PC-3 (cell line): ENCODE measurements at regions not wholly inside any gene's neighbourhood (a gene's known extent, or its start where the extent isn't known, plus 50 kb on each side); places are given as distances from the start of the nearest gene placed in this dataset.

Source experiments
- ATAC-seq: fragments of 200-7000 bp; cut with Tn5 transposase; 2 replicates; pipeline ENCODE4 v1.9.1; 2020; ENCODE audit warnings: mild to moderate bottlenecking, moderate library complexity
- BruUV-seq: library from RNA; stranded (reverse); fragments of 400-500 nt; replicated peaks from 2 replicates; lab custom pipeline; 2021; lab: Mats Ljungman, UMichigan
- CTCF ChIA-PET: fragments of 300-600 bp; sonication (Branson Sonifier 250); formaldehyde crosslinking; loops from one replicate; lab custom pipeline; 2022; ENCODE audit warnings: antibody characterized with exemption; lab: Charles Lee
- POLR2A ChIA-PET: fragments of 300-600 bp; sonication (Branson Sonifier 250); formaldehyde crosslinking; loops from one replicate; lab custom pipeline; 2022; ENCODE audit warnings: antibody characterized with exemption; ENCODE audit not compliant: unreplicated experiment; lab: Charles Lee
- DNase-seq: peaks from one replicate; pipeline ENCODE4 v3.0.0-alpha.2; 2015
- H2AFZ ChIP-seq: fragments of 300-600 bp; sonication (generic); 2 replicates; pipeline ENCODE4 v1.6.0; 2016; ENCODE audit warnings: antibody characterized with exemption, low read length
- H3F3A ChIP-seq: fragments of 300-600 bp; sonication (generic); one replicate; pipeline ENCODE4 v1.6.0; 2017; ENCODE audit warnings: antibody characterized with exemption, low read length, control low read depth, mild to moderate bottlenecking; ENCODE audit not compliant: unreplicated experiment
- H3K27ac ChIP-seq: fragments of 300-600 bp; sonication (generic); 2 replicates; pipeline ENCODE4 v1.5.1; 2016; ENCODE audit warnings: mild to moderate bottlenecking, low read length
- H3K27me3 ChIP-seq: fragments of 300-600 bp; sonication (generic); 2 replicates; pipeline ENCODE4 v1.6.1; 2016; ENCODE audit warnings: low read length, mixed read lengths
- H3K36me3 ChIP-seq: fragments of 300-600 bp; sonication (generic); 2 replicates; pipeline ENCODE4 v1.6.1; 2016; ENCODE audit warnings: low read depth, mixed run types, low read length, mixed read lengths
- H3K4me1 ChIP-seq: fragments of 300-600 bp; sonication (generic); 2 replicates; pipeline ENCODE4 v1.5.1; 2016; ENCODE audit warnings: low read length; ENCODE audit not compliant: insufficient read depth
- H3K4me2 ChIP-seq: fragments of 300-600 bp; sonication (generic); 2 replicates; pipeline ENCODE4 v1.6.0; 2016; ENCODE audit warnings: low read length
- H3K4me3 ChIP-seq: fragments of 300-600 bp; sonication (generic); 2 replicates; pipeline ENCODE4 v1.5.1; 2016; ENCODE audit warnings: mild to moderate bottlenecking, low read length, mixed read lengths
- H3K79me2 ChIP-seq: fragments of 300-600 bp; sonication (generic); 2 replicates; pipeline ENCODE4 v1.6.1; 2017; ENCODE audit warnings: low read length, mixed read lengths
- H3K9ac ChIP-seq: fragments of 300-600 bp; sonication (generic); 2 replicates; pipeline ENCODE4 v1.6.0; 2016; ENCODE audit warnings: mild to moderate bottlenecking, low read length
- H3K9me2 ChIP-seq: fragments of 300-600 bp; sonication (generic); replicated peaks from 2 replicates; pipeline ENCODE4 v1.6.1; 2016; ENCODE audit warnings: mixed run types, low read length, mixed read lengths
- H3K9me3 ChIP-seq: fragments of 300-600 bp; sonication (generic); 2 replicates; pipeline ENCODE4 v1.6.1; 2016; ENCODE audit warnings: low read length, mixed read lengths
- H4K20me1 ChIP-seq: fragments of 300-600 bp; sonication (generic); 2 replicates; pipeline ENCODE4 v1.6.1; 2016; ENCODE audit warnings: low read length, mixed read lengths
- EZH2 ChIP-seq: fragments of 300-600 bp; sonication (generic); IDR thresholded peaks from one replicate; pipeline ENCODE4 v1.6.1; 2017; ENCODE audit warnings: antibody characterized with exemption, mild to moderate bottlenecking, low read length; ENCODE audit not compliant: unreplicated experiment
- EZH2phosphoT487 ChIP-seq: fragments of 300-600 bp; sonication (generic); IDR thresholded peaks from 2 replicates; pipeline ENCODE4 v1.6.1; 2018; ENCODE audit warnings: mild to moderate bottlenecking, antibody characterized with exemption, low read length, borderline replicate concordance
- intact Hi-C: fragments of 100-400 bp; cut with micrococcal nuclease; formaldehyde crosslinking; loops from 2 replicates; pipeline ENCODE4 v1.9.0; 2023
- TF ChIP-seq, protein P1 (sequence below): fragments of 300-600 bp; sonication (generic); conservative IDR thresholded peaks from 2 replicates; pipeline ENCODE4 v1.5.1; 2017; ENCODE audit warnings: antibody characterized with exemption, low read depth, mild to moderate bottlenecking, low read length

DNA sequence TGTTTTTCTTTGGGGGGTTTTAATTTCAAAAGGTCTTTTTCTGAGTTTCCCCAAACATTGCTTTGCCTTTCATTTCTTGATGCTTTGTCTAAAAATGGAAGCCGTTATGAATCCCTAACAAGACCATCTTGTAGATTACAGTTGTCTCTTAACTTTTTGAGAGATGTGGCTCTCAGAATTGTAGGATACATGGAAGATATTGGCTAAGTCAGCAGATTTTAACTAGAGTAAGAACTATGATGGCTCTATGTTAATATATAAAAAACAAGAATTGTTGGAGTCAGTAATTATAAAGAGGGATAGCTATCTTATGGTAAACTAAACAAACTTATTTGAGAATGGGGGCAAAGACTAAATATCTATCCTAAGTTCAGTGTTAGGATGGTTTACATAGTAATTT is 96.6 kb upstream of the HS3ST5 start:
- Histone ChIP-seq H3K4me3 (no peak overlapping the region), H3F3A (no peaks in the 10 kb centered on the region), H3K9me2 (no peaks in the 10 kb centered on the region), H2AFZ (no peak overlapping the region), H3K79me2 (no peaks in the 10 kb centered on the region), H3K27ac (no peak overlapping the region), H3K4me2 (no peak overlapping the region), H3K27me3 (no peaks in the 10 kb centered on the region), H3K9me3 (no peaks in the 10 kb centered on the region), H3K36me3 (no peaks in the 10 kb centered on the region), H3K4me1 (no peaks in the 10 kb centered on the region), H4K20me1 (no peaks in the 10 kb centered on the region), H3K9ac (no peak overlapping the region)
- ATAC-seq (no peak), DNase-seq (no peak)
- no TSS peak for BruUV-seq
- ChIA-PET POLR2A (no interaction called here), CTCF (no interaction called here)
- intact Hi-C loops: no loop called here
- TF ChIP-seq EZH2phosphoT487: no peak
- TF ChIP-seq, protein P1, sequence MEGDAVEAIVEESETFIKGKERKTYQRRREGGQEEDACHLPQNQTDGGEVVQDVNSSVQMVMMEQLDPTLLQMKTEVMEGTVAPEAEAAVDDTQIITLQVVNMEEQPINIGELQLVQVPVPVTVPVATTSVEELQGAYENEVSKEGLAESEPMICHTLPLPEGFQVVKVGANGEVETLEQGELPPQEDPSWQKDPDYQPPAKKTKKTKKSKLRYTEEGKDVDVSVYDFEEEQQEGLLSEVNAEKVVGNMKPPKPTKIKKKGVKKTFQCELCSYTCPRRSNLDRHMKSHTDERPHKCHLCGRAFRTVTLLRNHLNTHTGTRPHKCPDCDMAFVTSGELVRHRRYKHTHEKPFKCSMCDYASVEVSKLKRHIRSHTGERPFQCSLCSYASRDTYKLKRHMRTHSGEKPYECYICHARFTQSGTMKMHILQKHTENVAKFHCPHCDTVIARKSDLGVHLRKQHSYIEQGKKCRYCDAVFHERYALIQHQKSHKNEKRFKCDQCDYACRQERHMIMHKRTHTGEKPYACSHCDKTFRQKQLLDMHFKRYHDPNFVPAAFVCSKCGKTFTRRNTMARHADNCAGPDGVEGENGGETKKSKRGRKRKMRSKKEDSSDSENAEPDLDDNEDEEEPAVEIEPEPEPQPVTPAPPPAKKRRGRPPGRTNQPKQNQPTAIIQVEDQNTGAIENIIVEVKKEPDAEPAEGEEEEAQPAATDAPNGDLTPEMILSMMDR: no peak

DNA sequence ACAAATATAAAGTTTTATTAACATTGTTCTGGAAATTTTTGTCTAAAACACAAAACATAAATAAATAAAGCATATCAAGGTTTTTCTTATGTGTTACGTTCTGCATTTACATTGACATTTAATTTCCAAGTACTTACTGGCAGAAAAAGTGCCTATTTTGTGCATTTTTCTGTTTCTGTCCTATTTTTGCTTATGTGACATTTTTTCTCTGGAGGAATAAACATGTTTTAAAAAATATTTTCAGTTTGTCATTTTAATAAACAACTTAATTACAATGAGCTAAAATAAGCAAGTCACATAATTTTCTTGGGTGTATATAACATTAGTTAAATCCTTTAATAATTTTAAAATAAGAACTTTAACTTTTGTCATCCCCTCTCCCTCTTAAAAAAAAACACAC is 94.4 kb upstream of the HS3ST5 start:
- H3K27me3 ChIP-seq: no peaks in the 10 kb centered on the region
- no peaks in the 10 kb centered on the region for H3K79me2 ChIP-seq
- no peak overlapping the region for H2AFZ ChIP-seq
- no peaks in the 10 kb centered on the region for H4K20me1 ChIP-seq
- ATAC-seq (no peak), DNase-seq (no peak)
- H3K9ac ChIP-seq: no peak overlapping the region
- H3F3A ChIP-seq: no peaks in the 10 kb centered on the region
- H3K27ac ChIP-seq: no peak overlapping the region
- no peaks in the 10 kb centered on the region for H3K9me2 ChIP-seq
- no TSS peak for BruUV-seq
- no peak overlapping the region for H3K4me2 ChIP-seq
- H3K36me3 ChIP-seq: no peaks in the 10 kb centered on the region
- no peak overlapping the region for H3K4me3 ChIP-seq
- no peaks in the 10 kb centered on the region for H3K9me3 ChIP-seq
- CTCF ChIA-PET: no interaction called here
- no peaks in the 10 kb centered on the region for H3K4me1 ChIP-seq
- no peak for TF ChIP-seq EZH2phosphoT487
- no peak for TF ChIP-seq EZH2
- TF ChIP-seq, protein P1: no peak
- intact Hi-C loops: no loop called here
- POLR2A ChIA-PET: no interaction called here

DNA sequence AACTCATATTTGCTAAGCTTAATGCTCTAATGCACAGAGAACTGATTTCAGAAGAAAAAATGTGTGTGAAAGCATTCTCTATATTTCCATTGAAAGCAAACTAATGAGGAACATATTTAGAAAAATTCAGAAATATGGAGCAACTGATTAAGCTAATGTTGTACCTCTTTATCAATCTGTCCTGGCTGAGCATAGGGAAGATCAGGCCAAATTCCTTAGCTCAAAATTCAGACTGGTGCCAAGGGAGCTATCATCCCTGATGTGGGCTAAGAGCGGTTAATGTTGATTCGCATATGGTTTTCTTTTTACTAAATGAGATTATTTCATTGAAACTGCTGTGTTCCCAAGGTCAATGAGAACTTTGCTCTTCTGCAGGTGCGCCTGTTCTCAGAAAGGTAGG is 93.9 kb upstream of the HS3ST5 start:
- ATAC-seq (no peak), DNase-seq (no peak)
- Histone ChIP-seq H3K27ac (no peak overlapping the region), H3K4me3 (no peak overlapping the region), H3F3A (no peaks in the 10 kb centered on the region), H4K20me1 (no peaks in the 10 kb centered on the region), H3K36me3 (no peaks in the 10 kb centered on the region), H2AFZ (no peak overlapping the region), H3K9me3 (no peaks in the 10 kb centered on the region), H3K79me2 (no peaks in the 10 kb centered on the region), H3K4me1 (no peaks in the 10 kb centered on the region), H3K4me2 (no peak overlapping the region), H3K9me2 (no peaks in the 10 kb centered on the region), H3K27me3 (no peaks in the 10 kb centered on the region), H3K9ac (no peak overlapping the region)
- POLR2A ChIA-PET: no interaction called here
- intact Hi-C loops: no loop called here
- TF ChIP-seq EZH2 (no peak), EZH2phosphoT487 (no peak)
- TF ChIP-seq, protein P1: no peak
- CTCF ChIA-PET: no interaction called here
- BruUV-seq: no TSS peak
